ENCODE measurements at regions not wholly inside any gene's neighbourhood (a gene's known extent, or its start where the extent isn't known, plus 50 kb on each side); places are given as distances from the start of the nearest gene placed in this dataset.
"Not testable (repeated sequence)": the region's sequence is repeated elsewhere in the genome, so short reads cannot be mapped to it uniquely, and the experiment has no call there.

- DNase-seq (ENCODE audit: low spot score), result no peak
Observed at GRCh38 chr12:28023156-28023887, 50.8 kb upstream of the PTHLH start.

GRCh38 chr12:28024231-28024995 is 51.9 kb upstream of the PTHLH start:
- DNase-seq (ENCODE audit: low spot score), result no peak

GRCh38 chr12:28025821-28026505 is 53.4 kb upstream of the PTHLH start:
- DNase-seq (ENCODE audit: low spot score), result no peak

GRCh38 chr12:28026701-28027100 is 54.2 kb upstream of the PTHLH start:
- no peak for DNase-seq (ENCODE audit: low spot score)

- DNase-seq (ENCODE audit: low spot score), result no peak
Observed at GRCh38 chr12:28027328-28027727, 54.8 kb upstream of the PTHLH start.

GRCh38 chr12:28027947-28028724 is 55.6 kb upstream of the PTHLH start:
- no peak for DNase-seq (ENCODE audit: low spot score)

GRCh38 chr12:28032811-28033537 is 60.4 kb upstream of the PTHLH start:
- DNase-seq (ENCODE audit: low spot score), result no peak

- DNase-seq (ENCODE audit: low spot score), result no peak
Observed at GRCh38 chr12:28033538-28033915, 61.0 kb upstream of the PTHLH start.

- DNase-seq (ENCODE audit: low spot score), result no peak
Observed at GRCh38 chr12:28034271-28034670, 61.7 kb upstream of the PTHLH start.

GRCh38 chr12:28035500-28035899 is 63.0 kb upstream of the PTHLH start:
- DNase-seq (ENCODE audit: low spot score), result peak; percentile 5

- DNase-seq (ENCODE audit: low spot score), result no peak
Observed at GRCh38 chr12:28036940-28037339, 64.4 kb upstream of the PTHLH start.

- DNase-seq (ENCODE audit: low spot score), result no peak
Observed at GRCh38 chr12:28040246-28040645, 67.7 kb upstream of the PTHLH start.

GRCh38 chr12:28046600-28046999 is 74.1 kb upstream of the PTHLH start:
- DNase-seq (ENCODE audit: low spot score), result not testable (repeated sequence)

- DNase-seq (ENCODE audit: low spot score), result no peak
Observed at GRCh38 chr12:28050606-28051005, 78.1 kb upstream of the PTHLH start.

- DNase-seq (ENCODE audit: low spot score), result no peak
Observed at GRCh38 chr12:28051516-28052354, 79.2 kb upstream of the PTHLH start.

- DNase-seq (ENCODE audit: low spot score), result no peak
Observed at GRCh38 chr12:28053564-28053963, 81.0 kb upstream of the PTHLH start.

GRCh38 chr12:28054583-28054982 is 82.0 kb upstream of the PTHLH start:
- no peak for DNase-seq (ENCODE audit: low spot score)

GRCh38 chr12:28057856-28058615 is 85.5 kb upstream of the PTHLH start:
- DNase-seq (ENCODE audit: low spot score), result no peak

GRCh38 chr12:28059220-28059619 is 86.7 kb upstream of the PTHLH start:
- no peak for DNase-seq (ENCODE audit: low spot score)

- DNase-seq (ENCODE audit: low spot score), result no peak
Observed at GRCh38 chr12:28059668-28060067, 87.1 kb upstream of the PTHLH start.
